SK-N-SH (cell line): ENCODE measurements at regions not wholly inside any gene's neighbourhood (a gene's known extent, or its start where the extent isn't known, plus 50 kb on each side); places are given as distances from the start of the nearest gene placed in this dataset.

Source experiments
- CTCF ChIA-PET: fragments of 300-600, 350-600 bp; formaldehyde crosslinking; extraction: SDS; loops from one replicate; lab custom pipeline; 2021; lab: Yijun Ruan, JAX
- POLR2A ChIA-PET: fragments of 350-600 bp; sonication (Branson Sonifier 250); formaldehyde crosslinking; extraction: SDS; loops from one replicate; lab custom pipeline; 2020; ENCODE audit warnings: antibody characterized with exemption, inconsistent platforms; lab: Yijun Ruan, JAX
- DNase-seq: peaks from one replicate; pipeline ENCODE4 v3.0.0; 2012
- H2AFZ ChIP-seq: fragments of 200-600 bp; sonication (generic); 2 replicates; pipeline ENCODE4 v1.8.1; 2016; ENCODE audit warnings: antibody characterized with exemption, mild to moderate bottlenecking, low read depth
- H3F3A ChIP-seq: fragments of 200-600 bp; sonication (generic); replicated peaks from 2 replicates; pipeline ENCODE3; 2016; ENCODE audit warnings: antibody characterized with exemption, mild to moderate bottlenecking; ENCODE audit not compliant: insufficient read depth
- H3K27ac ChIP-seq, 2 experiments: fragments of 200-500 bp in 1 of 2; fragments of 200-600 bp in 1 of 2; sonication (Bioruptor generic) in 1 of 2; sonication (generic), shearing (Covaris generic) in 1 of 2; 2 replicates each; pipeline versions ENCODE4 v1.5.1 to v1.6.1; 2014 to 2016; ENCODE audit warnings: low read depth in 2 of 2, inconsistent platforms in 1 of 2, low read length in 1 of 2, mild to moderate bottlenecking in 1 of 2, mixed read lengths in 1 of 2
- H3K27me3 ChIP-seq: fragments of 200-600 bp; sonication (generic), shearing (Covaris generic); 2 replicates; pipeline ENCODE4 v1.6.1; 2016; ENCODE audit warnings: mixed run types; ENCODE audit not compliant: insufficient read depth
- H3K36me3 ChIP-seq, 2 experiments: fragments of 200-500 bp in 1 of 2; fragments of 200-600 bp in 1 of 2; sonication (Bioruptor generic) in 1 of 2; sonication (generic) in 1 of 2; replicated peaks in 1 of 2; 2 replicates each; pipeline versions ENCODE3 to v1.5.1; 2014 to 2016; ENCODE audit warnings: low read length in 1 of 2, mild to moderate bottlenecking in 1 of 2; ENCODE audit not compliant: insufficient read depth in 2 of 2, control insufficient read depth in 1 of 2
- H3K4me1 ChIP-seq, 2 experiments: fragments of 200-500 bp in 1 of 2; fragments of 200-600 bp in 1 of 2; sonication (Bioruptor generic) in 1 of 2; sonication (generic), shearing (Covaris generic) in 1 of 2; 2 replicates each; pipeline versions ENCODE4 v1.5.1 to v1.6.1; 2014 to 2016; ENCODE audit warnings: low read depth in 1 of 2, low read length in 1 of 2, mixed run types in 1 of 2; ENCODE audit not compliant: insufficient read depth in 2 of 2, control insufficient read depth in 1 of 2
- H3K4me2 ChIP-seq: fragments of 200-600 bp; sonication (generic), shearing (Covaris generic); 2 replicates; pipeline ENCODE4 v1.6.1; 2017; ENCODE audit warnings: mixed run types
- H3K4me3 ChIP-seq, 2 experiments: fragments of 200-500 bp in 1 of 2; fragments of 200-600 bp in 1 of 2; sonication (Bioruptor generic) in 1 of 2; sonication (generic), shearing (Covaris generic) in 1 of 2; 2 replicates each; pipeline versions ENCODE4 v1.5.1 to v1.8.1; 2014 to 2016; ENCODE audit warnings: low read depth in 2 of 2, inconsistent platforms in 1 of 2, low read length in 1 of 2, mild to moderate bottlenecking in 1 of 2, mixed read lengths in 1 of 2, moderate library complexity in 1 of 2
- H3K79me2 ChIP-seq: fragments of 200-600 bp; sonication (generic); 2 replicates; pipeline ENCODE4 v1.8.1; 2017; ENCODE audit warnings: mild to moderate bottlenecking; ENCODE audit not compliant: insufficient read depth
- H3K9ac ChIP-seq: fragments of 200-600 bp; sonication (generic); 2 replicates; pipeline ENCODE4 v1.6.1; 2017; ENCODE audit warnings: mixed run types
- H3K9me2 ChIP-seq: fragments of 200-600 bp; sonication (generic); 2 replicates; pipeline ENCODE4 v1.6.1; 2017; ENCODE audit warnings: mixed run types
- H3K9me3 ChIP-seq: fragments of 200-600 bp; sonication (generic); 2 replicates; pipeline ENCODE4 v1.6.1; 2017; ENCODE audit warnings: mixed run types, mild to moderate bottlenecking, moderate library complexity
- H4K20me1 ChIP-seq: fragments of 200-600 bp; sonication (generic); 2 replicates; pipeline ENCODE4 v1.6.1; 2017; ENCODE audit warnings: mild to moderate bottlenecking, mixed run types; ENCODE audit not compliant: insufficient read depth
- EZH2phosphoT487 ChIP-seq: fragments of 200-600 bp; sonication (generic); IDR thresholded peaks from 2 replicates; pipeline ENCODE4 v1.6.1; 2017; ENCODE audit warnings: low read depth, mixed run types, mild to moderate bottlenecking, antibody characterized with exemption, moderate library complexity, borderline replicate concordance
- FOSL2 ChIP-seq: IDR thresholded peaks from 2 replicates; pipeline ENCODE4 v1.4.0; 2012; ENCODE audit warnings: low read depth, mild to moderate bottlenecking, moderate library complexity, borderline replicate concordance
- FOXJ3 ChIP-seq: sonication (generic); formaldehyde crosslinking; IDR thresholded peaks from 2 replicates; pipeline ENCODE4 v1.5.1; 2020; ENCODE audit warnings: mild to moderate bottlenecking, missing genetic modification reagents
- GATA2 ChIP-seq: sonication (generic); formaldehyde crosslinking; IDR thresholded peaks from 2 replicates; pipeline ENCODE4 v1.5.0; 2020; ENCODE audit warnings: mild to moderate bottlenecking, missing genetic modification reagents
- JUND ChIP-seq: IDR thresholded peaks from 2 replicates; pipeline ENCODE4 v1.4.0; 2012
- MEF2A ChIP-seq: IDR thresholded peaks from 2 replicates; pipeline ENCODE4 v1.4.0; 2012; ENCODE audit warnings: low read depth, borderline replicate concordance
- MXI1 ChIP-seq: IDR thresholded peaks from 2 replicates; pipeline ENCODE4 v1.6.1; 2012; ENCODE audit warnings: mild to moderate bottlenecking, low read depth, low read length, improper control_type of control experiment
- NRF1 ChIP-seq: IDR thresholded peaks from 2 replicates; pipeline ENCODE4 v1.6.1; 2012; ENCODE audit warnings: low read depth, mild to moderate bottlenecking, low read length
- PBX3 ChIP-seq: IDR thresholded peaks from 2 replicates; pipeline ENCODE4; 2012
- RAD21 ChIP-seq: IDR thresholded peaks from 2 replicates; pipeline ENCODE4 v1.6.1; 2012; ENCODE audit warnings: mild to moderate bottlenecking, low read length
- RXRA ChIP-seq: IDR thresholded peaks from 2 replicates; pipeline ENCODE4 v1.4.0; 2012; ENCODE audit warnings: low read depth, mild to moderate bottlenecking, borderline replicate concordance
- TAF1 ChIP-seq: IDR thresholded peaks from 2 replicates; pipeline ENCODE4 v1.6.1; 2012; ENCODE audit warnings: low read depth, mild to moderate bottlenecking, low read length, moderate library complexity, borderline replicate concordance
- TCF12 ChIP-seq: IDR thresholded peaks from 2 replicates; pipeline ENCODE4 v1.4.0; 2012
- USF1 ChIP-seq: IDR thresholded peaks from 2 replicates; pipeline ENCODE4 v1.4.0; 2012; ENCODE audit warnings: low read depth, borderline replicate concordance
- USF2 ChIP-seq: fragments of 150-350 bp; IDR thresholded peaks from 2 replicates; pipeline ENCODE4 v1.6.1; 2017; ENCODE audit warnings: antibody characterized with exemption, low read length, low read depth, borderline replicate concordance
- YY1 ChIP-seq: IDR thresholded peaks from 2 replicates; pipeline ENCODE4 v1.4.0; 2012; ENCODE audit warnings: low read depth, mild to moderate bottlenecking
- WGBS: methylation state at CpG from one replicate; pipeline ENCODE4 v1.1.6; 2017; ENCODE audit warnings: low lambda C conversion rate; 5-methylcytosine and 5-hydroxymethylcytosine counted together
- TF ChIP-seq, protein P1 (sequence below): IDR thresholded peaks from 2 replicates; pipeline ENCODE4 v1.6.1; 2012; ENCODE audit warnings: mild to moderate bottlenecking, low read depth, low read length, moderate library complexity
- TF ChIP-seq, protein P2 (sequence below): fragments of 150-350 bp; IDR thresholded peaks from 2 replicates; pipeline ENCODE4 v1.6.1; 2016; ENCODE audit warnings: mild to moderate bottlenecking, low read depth, low read length

GRCh38 chr1:78721136-78721535, 71.5 kb downstream of the IFI44 start:
- no peak overlapping the region for H3K4me3 ChIP-seq
- H3K9me3 ChIP-seq = peaks cover 3% of the 10 kb centered on the region
- CTCF ChIA-PET = no interaction called here
- no peaks in the 10 kb centered on the region for H3K9me2 ChIP-seq
- H4K20me1 ChIP-seq = no peaks in the 10 kb centered on the region
- TF ChIP-seq, protein P1, sequence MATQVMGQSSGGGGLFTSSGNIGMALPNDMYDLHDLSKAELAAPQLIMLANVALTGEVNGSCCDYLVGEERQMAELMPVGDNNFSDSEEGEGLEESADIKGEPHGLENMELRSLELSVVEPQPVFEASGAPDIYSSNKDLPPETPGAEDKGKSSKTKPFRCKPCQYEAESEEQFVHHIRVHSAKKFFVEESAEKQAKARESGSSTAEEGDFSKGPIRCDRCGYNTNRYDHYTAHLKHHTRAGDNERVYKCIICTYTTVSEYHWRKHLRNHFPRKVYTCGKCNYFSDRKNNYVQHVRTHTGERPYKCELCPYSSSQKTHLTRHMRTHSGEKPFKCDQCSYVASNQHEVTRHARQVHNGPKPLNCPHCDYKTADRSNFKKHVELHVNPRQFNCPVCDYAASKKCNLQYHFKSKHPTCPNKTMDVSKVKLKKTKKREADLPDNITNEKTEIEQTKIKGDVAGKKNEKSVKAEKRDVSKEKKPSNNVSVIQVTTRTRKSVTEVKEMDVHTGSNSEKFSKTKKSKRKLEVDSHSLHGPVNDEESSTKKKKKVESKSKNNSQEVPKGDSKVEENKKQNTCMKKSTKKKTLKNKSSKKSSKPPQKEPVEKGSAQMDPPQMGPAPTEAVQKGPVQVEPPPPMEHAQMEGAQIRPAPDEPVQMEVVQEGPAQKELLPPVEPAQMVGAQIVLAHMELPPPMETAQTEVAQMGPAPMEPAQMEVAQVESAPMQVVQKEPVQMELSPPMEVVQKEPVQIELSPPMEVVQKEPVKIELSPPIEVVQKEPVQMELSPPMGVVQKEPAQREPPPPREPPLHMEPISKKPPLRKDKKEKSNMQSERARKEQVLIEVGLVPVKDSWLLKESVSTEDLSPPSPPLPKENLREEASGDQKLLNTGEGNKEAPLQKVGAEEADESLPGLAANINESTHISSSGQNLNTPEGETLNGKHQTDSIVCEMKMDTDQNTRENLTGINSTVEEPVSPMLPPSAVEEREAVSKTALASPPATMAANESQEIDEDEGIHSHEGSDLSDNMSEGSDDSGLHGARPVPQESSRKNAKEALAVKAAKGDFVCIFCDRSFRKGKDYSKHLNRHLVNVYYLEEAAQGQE = no peak
- TF ChIP-seq, protein P2, sequence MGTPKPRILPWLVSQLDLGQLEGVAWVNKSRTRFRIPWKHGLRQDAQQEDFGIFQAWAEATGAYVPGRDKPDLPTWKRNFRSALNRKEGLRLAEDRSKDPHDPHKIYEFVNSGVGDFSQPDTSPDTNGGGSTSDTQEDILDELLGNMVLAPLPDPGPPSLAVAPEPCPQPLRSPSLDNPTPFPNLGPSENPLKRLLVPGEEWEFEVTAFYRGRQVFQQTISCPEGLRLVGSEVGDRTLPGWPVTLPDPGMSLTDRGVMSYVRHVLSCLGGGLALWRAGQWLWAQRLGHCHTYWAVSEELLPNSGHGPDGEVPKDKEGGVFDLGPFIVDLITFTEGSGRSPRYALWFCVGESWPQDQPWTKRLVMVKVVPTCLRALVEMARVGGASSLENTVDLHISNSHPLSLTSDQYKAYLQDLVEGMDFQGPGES = no peak
- TF ChIP-seq YY1 (no peak), TAF1 (no peak), MEF2A (no peak), RAD21 (no peak), GATA2 (no peak), JUND (no peak), USF2 (no peak), USF1 (no peak), MXI1 (no peak), FOSL2 (no peak), NRF1 (no peak), EZH2phosphoT487 (no peak), PBX3 (no peak), FOXJ3 (CRISPR knock-in tag) (no peak), RXRA (no peak), TCF12 (no peak)
- TF ChIP-seq, all 33 proteins: peak for 0
- peaks cover 37% of the 10 kb centered on the region for H3F3A ChIP-seq
- no peak overlapping the region for H3K9ac ChIP-seq
- WGBS = 54% methylated on average over 3 of the region's 3 CpGs
- peak overlapping the region in 1 of 2 experiments; percentile 47; a peak in 1 of 4 replicates for H3K27ac ChIP-seq
- H3K4me2 ChIP-seq = no peak overlapping the region
- no peak for DNase-seq
- H2AFZ ChIP-seq = no peak overlapping the region
- H3K27me3 ChIP-seq = no peaks in the 10 kb centered on the region
- POLR2A ChIA-PET = no interaction called here
- H3K4me1 ChIP-seq = peaks cover 0 to 11% of the 10 kb centered on the region in 2 experiments; a peak in 2 of 4 replicates
- H3K79me2 ChIP-seq = no peaks in the 10 kb centered on the region
- H3K36me3 ChIP-seq = no peaks in the 10 kb centered on the region
